SK-N-SH treated with all-trans-retinoic acid at 6 μM for 48 hours (cell line): ENCODE measurements at regions not wholly inside any gene's neighbourhood (a gene's known extent, or its start where the extent isn't known, plus 50 kb on each side); places are given as distances from the start of the nearest gene placed in this dataset.

Experiments used
- CSDC2 ChIP-seq: fragments of 250-450 bp; sonication (Bioruptor Pico); IDR thresholded peaks from 2 replicates; pipeline ENCODE4 v1.5.0; 2020; ENCODE audit warnings: mild to moderate bottlenecking, moderate library complexity
- ISL1 ChIP-seq: fragments of 250-450 bp; sonication (Bioruptor Pico); IDR thresholded peaks from 2 replicates; pipeline ENCODE4 v2.1.2; 2022; ENCODE audit warnings: mild to moderate bottlenecking, moderate library complexity
- TF ChIP-seq, protein P1 (sequence below): fragments of 250-450 bp; sonication (Bioruptor Pico); IDR thresholded peaks from 2 replicates; pipeline ENCODE4 v1.8.0; 2020; ENCODE audit warnings: mild to moderate bottlenecking, moderate library complexity, borderline replicate concordance

DNA sequence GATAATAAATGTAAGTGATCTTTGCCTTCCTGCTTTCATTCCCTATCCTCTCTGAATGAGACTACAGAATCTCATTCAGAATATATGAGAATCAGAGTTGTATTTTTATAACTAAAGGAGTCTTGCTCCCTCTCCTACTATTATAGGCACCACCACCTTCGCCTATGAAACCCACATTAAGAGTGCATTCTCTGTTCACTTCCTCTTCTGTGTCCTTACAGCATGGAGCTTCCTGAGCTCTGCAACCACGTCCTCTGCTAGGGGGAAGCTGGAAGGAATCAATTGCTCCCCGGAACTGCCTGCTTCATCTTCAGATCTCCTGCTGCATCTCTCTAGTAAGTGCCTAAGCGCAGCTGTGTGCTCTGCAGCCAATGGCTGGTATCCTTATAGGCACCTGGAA is 820.7 kb downstream of the GRID1 start:
- TF ChIP-seq CSDC2 (CRISPR knock-in tag) = no peak
- TF ChIP-seq, protein P1, sequence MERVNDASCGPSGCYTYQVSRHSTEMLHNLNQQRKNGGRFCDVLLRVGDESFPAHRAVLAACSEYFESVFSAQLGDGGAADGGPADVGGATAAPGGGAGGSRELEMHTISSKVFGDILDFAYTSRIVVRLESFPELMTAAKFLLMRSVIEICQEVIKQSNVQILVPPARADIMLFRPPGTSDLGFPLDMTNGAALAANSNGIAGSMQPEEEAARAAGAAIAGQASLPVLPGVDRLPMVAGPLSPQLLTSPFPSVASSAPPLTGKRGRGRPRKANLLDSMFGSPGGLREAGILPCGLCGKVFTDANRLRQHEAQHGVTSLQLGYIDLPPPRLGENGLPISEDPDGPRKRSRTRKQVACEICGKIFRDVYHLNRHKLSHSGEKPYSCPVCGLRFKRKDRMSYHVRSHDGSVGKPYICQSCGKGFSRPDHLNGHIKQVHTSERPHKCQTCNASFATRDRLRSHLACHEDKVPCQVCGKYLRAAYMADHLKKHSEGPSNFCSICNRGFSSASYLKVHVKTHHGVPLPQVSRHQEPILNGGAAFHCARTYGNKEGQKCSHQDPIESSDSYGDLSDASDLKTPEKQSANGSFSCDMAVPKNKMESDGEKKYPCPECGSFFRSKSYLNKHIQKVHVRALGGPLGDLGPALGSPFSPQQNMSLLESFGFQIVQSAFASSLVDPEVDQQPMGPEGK (CRISPR knock-in tag) = no peak
- TF ChIP-seq ISL1 (CRISPR knock-in tag) = no peak
